COR-L47 (cell line): ENCODE measurements at regions not wholly inside any gene's neighbourhood (a gene's known extent, or its start where the extent isn't known, plus 50 kb on each side); places are given as distances from the start of the nearest gene placed in this dataset.

Source experiments
- DNase-seq: peaks from one replicate; lab custom pipeline; 2025; lab: John Stamatoyannopoulos, UW

GRCh38 chr9:103615994-103616393 lies 478.1 kb upstream of the SMC2 start:
- no peak for DNase-seq

GRCh38 chr9:103617046-103617445 lies 477.1 kb upstream of the SMC2 start:
- DNase-seq, result no peak

- no peak for DNase-seq
These were observed 468.8 kb upstream of the SMC2 start for GRCh38 chr9:103625161-103625804.

GRCh38 chr9:103627731-103628130 lies 466.4 kb upstream of the SMC2 start:
- DNase-seq, result no peak

- DNase-seq, result no peak
These were observed 445.0 kb upstream of the SMC2 start for GRCh38 chr9:103649086-103649485.

GRCh38 chr9:103658156-103658555 lies 436.0 kb upstream of the SMC2 start:
- DNase-seq, result no peak

- DNase-seq, result no peak
These were observed 433.3 kb upstream of the SMC2 start for GRCh38 chr9:103660830-103661229.

GRCh38 chr9:103661663-103662062 lies 432.4 kb upstream of the SMC2 start:
- peak; percentile 32 for DNase-seq

GRCh38 chr9:103669296-103669695 lies 424.8 kb upstream of the SMC2 start:
- DNase-seq, result no peak

GRCh38 chr9:103674271-103674670 lies 419.8 kb upstream of the SMC2 start:
- DNase-seq, result no peak

GRCh38 chr9:103680581-103680980 lies 413.5 kb upstream of the SMC2 start:
- DNase-seq, result no peak

- DNase-seq, result no peak
These were observed 412.7 kb upstream of the SMC2 start for GRCh38 chr9:103681435-103681834.

- no peak for DNase-seq
These were observed 393.7 kb upstream of the SMC2 start for GRCh38 chr9:103700195-103700962.

GRCh38 chr9:103702572-103702971 lies 391.5 kb upstream of the SMC2 start:
- peak; percentile 75 for DNase-seq

- no peak for DNase-seq
These were observed 386.9 kb upstream of the SMC2 start for GRCh38 chr9:103707181-103707580.

GRCh38 chr9:103709366-103709765 lies 384.7 kb upstream of the SMC2 start:
- no peak for DNase-seq

- no peak for DNase-seq
These were observed 380.5 kb upstream of the SMC2 start for GRCh38 chr9:103713631-103714030.

GRCh38 chr9:103714992-103715391 lies 379.1 kb upstream of the SMC2 start:
- no peak for DNase-seq

- DNase-seq, result no peak
These were observed 373.1 kb upstream of the SMC2 start for GRCh38 chr9:103721056-103721455.

- no peak for DNase-seq
These were observed 363.2 kb upstream of the SMC2 start for GRCh38 chr9:103730866-103731265.

GRCh38 chr9:103731541-103731940 lies 362.6 kb upstream of the SMC2 start:
- DNase-seq, result no peak

GRCh38 chr9:103734471-103734870 lies 359.6 kb upstream of the SMC2 start:
- no peak for DNase-seq

- DNase-seq, result no peak
These were observed 338.7 kb upstream of the SMC2 start for GRCh38 chr9:103755441-103755840.

GRCh38 chr9:103755986-103756385 lies 338.1 kb upstream of the SMC2 start:
- DNase-seq, result no peak
